Suprapubic skin (tissue), 4 donors: ENCODE measurements at regions not wholly inside any gene's neighbourhood (a gene's known extent, or its start where the extent isn't known, plus 50 kb on each side); places are given as distances from the start of the nearest gene placed in this dataset.
A peak's percentile ranks its signal among the peaks of the same experiment; 100 is the strongest.

ENCODE experiments used
- DNase-seq, 2 donors: peaks; one replicate each; pipeline ENCODE4 v3.0.0-alpha.2; 2019; ENCODE audit warnings: low spot score in 2 of 2
- H3K27ac ChIP-seq: fragments of 200-600 bp; sonication (generic); one replicate; pipeline ENCODE4 v1.5.1; 2019
- H3K27me3 ChIP-seq: fragments of 200-600 bp; sonication (generic); one replicate; pipeline ENCODE4 v1.5.1; 2019
- H3K36me3 ChIP-seq: fragments of 200-600 bp; sonication (generic); one replicate; pipeline ENCODE4 v1.5.1; 2019
- H3K4me1 ChIP-seq: fragments of 200-600 bp; sonication (generic); one replicate; pipeline ENCODE4 v1.5.1; 2019
- H3K4me3 ChIP-seq: fragments of 200-600 bp; sonication (generic); one replicate; pipeline ENCODE4 v1.5.1; 2019; ENCODE audit warnings: mild to moderate bottlenecking
- H3K9me3 ChIP-seq: fragments of 200-600 bp; sonication (generic); one replicate; pipeline ENCODE4 v1.5.1; 2019
- CTCF ChIP-seq, 2 donors: fragments of 200-600 bp in 1 of 2; fragments of 450-650 bp in 1 of 2; sonication (generic) in 1 of 2; IDR thresholded peaks; one replicate each; pipeline ENCODE4 v1.5.1; 2016 to 2019; ENCODE audit warnings: antibody characterized with exemption in 2 of 2, mild to moderate bottlenecking in 1 of 2, moderate library complexity in 1 of 2
- EP300 ChIP-seq: sonication (generic); formaldehyde crosslinking; IDR thresholded peaks from one replicate; pipeline ENCODE4 v1.6.1; 2017; ENCODE audit warnings: antibody characterized with exemption
- POLR2A ChIP-seq, 2 donors: fragments of 450-650 bp; IDR thresholded peaks; one replicate each; pipeline ENCODE4 v1.6.1; 2017; ENCODE audit warnings: antibody characterized with exemption in 2 of 2, mild to moderate bottlenecking in 2 of 2, moderate library complexity in 2 of 2
- POLR2AphosphoS5 ChIP-seq, 3 donors: sonication (generic); formaldehyde crosslinking; IDR thresholded peaks; one replicate each; pipeline ENCODE4 v1.6.1; 2017; ENCODE audit warnings: antibody characterized with exemption in 3 of 3
- WGBS: methylation state at CpG from one replicate; pipeline ENCODE4 v1.1.5; 2018; 5-methylcytosine and 5-hydroxymethylcytosine counted together

- DNase-seq: no peak
- WGBS: 73% methylated on average over 4 of the region's 4 CpGs
Measured at GRCh38 chr2:129297430-129297829, 682.0 kb upstream of the RAB6C start.

GRCh38 chr2:129299338-129299737 lies 680.1 kb upstream of the RAB6C start:
- peaks cover 11% of the 10 kb centered on the region for H3K4me1 ChIP-seq
- H3K4me3 ChIP-seq: no peak overlapping the region
- H3K9me3 ChIP-seq: no peaks in the 10 kb centered on the region
- H3K27ac ChIP-seq: no peak overlapping the region
- no peak for DNase-seq
- TF ChIP-seq POLR2AphosphoS5 (IDR thresholded peaks at IDR 0.05) (no peak), CTCF (IDR thresholded peaks at IDR 0.05) (no peak), POLR2A (IDR thresholded peaks at IDR 0.05) (no peak)
- 56% methylated on average over 1 of the region's 2 CpGs for WGBS
- H3K36me3 ChIP-seq: no peaks in the 10 kb centered on the region
- no peaks in the 10 kb centered on the region for H3K27me3 ChIP-seq

More at GRCh38 chr2:129297430-129297829, 682.0 kb upstream of the RAB6C start:
- Histone ChIP-seq H3K4me3 (no peak overlapping the region), H3K9me3 (no peaks in the 10 kb centered on the region), H3K4me1 (peaks cover 11% of the 10 kb centered on the region), H3K27ac (no peak overlapping the region), H3K36me3 (no peaks in the 10 kb centered on the region), H3K27me3 (no peaks in the 10 kb centered on the region)
- TF ChIP-seq POLR2AphosphoS5 (IDR thresholded peaks at IDR 0.05) (no peak), POLR2A (IDR thresholded peaks at IDR 0.05) (no peak), EP300 (no peak), CTCF (IDR thresholded peaks at IDR 0.05) (no peak)

DNA sequence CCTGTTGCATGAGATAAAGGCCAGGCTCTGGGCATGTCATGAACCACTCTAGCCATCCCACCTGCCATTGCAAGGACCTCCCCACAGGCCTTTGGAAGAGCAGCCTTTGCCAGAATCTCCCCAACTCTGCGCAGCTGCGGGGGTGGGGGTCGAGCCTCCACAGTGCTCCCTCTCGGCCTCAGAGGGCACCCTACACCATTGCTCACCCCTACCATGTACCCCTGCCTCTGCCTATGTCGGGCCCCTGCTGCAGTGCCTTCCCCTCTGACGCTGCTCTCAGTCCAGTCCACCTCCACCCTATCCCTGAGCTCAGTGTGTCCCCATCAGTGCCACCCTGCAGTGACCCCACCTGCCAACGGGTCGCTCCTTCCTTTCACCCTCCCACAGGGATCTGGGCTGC lies 679.7 kb upstream of the RAB6C start:
- Histone ChIP-seq H3K27me3 (no peaks in the 10 kb centered on the region), H3K4me3 (no peak overlapping the region), H3K36me3 (no peaks in the 10 kb centered on the region), H3K4me1 (peaks cover 11% of the 10 kb centered on the region), H3K9me3 (no peaks in the 10 kb centered on the region), H3K27ac (no peak overlapping the region)
- no peak for DNase-seq
- WGBS: 90% methylated on average over 5 of the region's 8 CpGs
- TF ChIP-seq POLR2A (IDR thresholded peaks at IDR 0.05) (no peak), CTCF (IDR thresholded peaks at IDR 0.05) (no peak), EP300 (no peak), POLR2AphosphoS5 (IDR thresholded peaks at IDR 0.05) (no peak)

DNA sequence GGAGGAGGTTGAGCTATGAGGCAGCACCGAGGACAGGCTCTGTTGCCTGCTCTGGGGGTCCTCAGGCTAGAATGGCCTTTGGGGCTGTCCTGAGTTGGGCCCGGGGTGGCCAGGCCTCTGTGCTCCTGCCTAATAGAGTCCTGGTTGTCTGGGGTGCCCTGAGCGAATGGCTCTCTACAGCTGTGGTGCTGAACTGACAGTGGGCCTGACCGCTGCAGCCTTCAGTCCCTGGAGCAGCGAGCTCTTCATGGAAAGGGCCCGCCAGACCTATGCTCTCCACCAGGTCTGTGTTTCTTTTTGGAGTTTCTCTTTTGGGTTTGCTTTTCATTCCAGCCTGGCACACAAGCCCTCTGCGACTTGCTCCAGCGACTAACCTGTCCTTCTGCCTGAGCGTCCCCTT lies 679.0 kb upstream of the RAB6C start:
- Histone ChIP-seq H3K27me3 (no peaks in the 10 kb centered on the region), H3K9me3 (no peaks in the 10 kb centered on the region), H3K4me3 (no peak overlapping the region), H3K4me1 (peaks cover 11% of the 10 kb centered on the region), H3K27ac (no peak overlapping the region), H3K36me3 (no peaks in the 10 kb centered on the region)
- no peak for DNase-seq
- TF ChIP-seq CTCF (IDR thresholded peaks at IDR 0.05) (no peak), POLR2A (IDR thresholded peaks at IDR 0.05) (no peak), POLR2AphosphoS5 (IDR thresholded peaks at IDR 0.05) (no peak), EP300 (no peak)
- WGBS: 98% methylated on average over 8 of the region's 9 CpGs

- TF ChIP-seq POLR2AphosphoS5 (IDR thresholded peaks at IDR 0.05) (no peak), CTCF (IDR thresholded peaks at IDR 0.05) (no peak), POLR2A (IDR thresholded peaks at IDR 0.05) (no peak), EP300 (peak; percentile 30)
- Histone ChIP-seq H3K4me3 (no peak overlapping the region), H3K36me3 (no peaks in the 10 kb centered on the region), H3K9me3 (no peaks in the 10 kb centered on the region), H3K27me3 (no peaks in the 10 kb centered on the region), H3K4me1 (peaks cover 11% of the 10 kb centered on the region), H3K27ac (no peak overlapping the region)
- DNase-seq: no peak
- 24% methylated on average over 5 of the region's 5 CpGs for WGBS
Measured at GRCh38 chr2:129301431-129301913, 678.0 kb upstream of the RAB6C start.
